OCI-LY1 (cell line): ENCODE measurements at regions not wholly inside any gene's neighbourhood (a gene's known extent, or its start where the extent isn't known, plus 50 kb on each side); places are given as distances from the start of the nearest gene placed in this dataset.

Source experiments
- EZH2 ChIP-seq: fragments of 200-600 bp; sonication (generic), shearing (Covaris generic); IDR thresholded peaks from 2 replicates; pipeline ENCODE4 v1.8.0; 2017; ENCODE audit warnings: borderline replicate concordance, mixed run types, mild to moderate bottlenecking, antibody characterized with exemption, low read length, moderate library complexity, mixed read lengths
- TF ChIP-seq, protein P1 (sequence below): fragments of 200-600 bp; sonication (generic), shearing (Covaris generic); IDR thresholded peaks from 2 replicates; pipeline ENCODE4 v1.5.1; 2017; ENCODE audit warnings: mild to moderate bottlenecking, antibody characterized with exemption, low read length, moderate library complexity, mixed read lengths

DNA sequence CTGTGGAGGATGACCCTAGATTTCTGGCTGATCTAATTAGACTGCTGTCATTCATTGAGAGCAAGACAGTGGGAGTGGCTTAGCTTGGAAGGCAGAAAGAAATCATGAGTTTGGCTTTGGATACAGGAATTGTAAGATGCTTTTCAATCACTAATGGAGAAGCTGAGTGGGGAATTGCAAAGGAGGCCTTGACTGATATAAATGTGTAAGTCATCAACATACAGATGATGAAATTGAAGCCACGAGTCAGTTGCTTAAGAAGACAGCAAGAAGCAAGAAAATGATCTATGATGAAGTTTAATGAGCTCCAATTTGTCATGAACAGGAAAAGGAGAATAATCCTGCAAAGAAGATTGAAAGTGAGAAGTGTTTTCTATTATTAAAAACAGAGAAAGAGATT lies 136.7 kb upstream of the C1QTNF7 start:
- TF ChIP-seq, protein P1, sequence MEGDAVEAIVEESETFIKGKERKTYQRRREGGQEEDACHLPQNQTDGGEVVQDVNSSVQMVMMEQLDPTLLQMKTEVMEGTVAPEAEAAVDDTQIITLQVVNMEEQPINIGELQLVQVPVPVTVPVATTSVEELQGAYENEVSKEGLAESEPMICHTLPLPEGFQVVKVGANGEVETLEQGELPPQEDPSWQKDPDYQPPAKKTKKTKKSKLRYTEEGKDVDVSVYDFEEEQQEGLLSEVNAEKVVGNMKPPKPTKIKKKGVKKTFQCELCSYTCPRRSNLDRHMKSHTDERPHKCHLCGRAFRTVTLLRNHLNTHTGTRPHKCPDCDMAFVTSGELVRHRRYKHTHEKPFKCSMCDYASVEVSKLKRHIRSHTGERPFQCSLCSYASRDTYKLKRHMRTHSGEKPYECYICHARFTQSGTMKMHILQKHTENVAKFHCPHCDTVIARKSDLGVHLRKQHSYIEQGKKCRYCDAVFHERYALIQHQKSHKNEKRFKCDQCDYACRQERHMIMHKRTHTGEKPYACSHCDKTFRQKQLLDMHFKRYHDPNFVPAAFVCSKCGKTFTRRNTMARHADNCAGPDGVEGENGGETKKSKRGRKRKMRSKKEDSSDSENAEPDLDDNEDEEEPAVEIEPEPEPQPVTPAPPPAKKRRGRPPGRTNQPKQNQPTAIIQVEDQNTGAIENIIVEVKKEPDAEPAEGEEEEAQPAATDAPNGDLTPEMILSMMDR, result no peak
- no peak for TF ChIP-seq EZH2
